GM06990 (cell line): ENCODE measurements at regions not wholly inside any gene's neighbourhood (a gene's known extent, or its start where the extent isn't known, plus 50 kb on each side); places are given as distances from the start of the nearest gene placed in this dataset.

ENCODE experiments used
- DNase-seq: peaks from one replicate; pipeline ENCODE4 v3.0.0-alpha.2; 2011; ENCODE audit not compliant: insufficient read length; ENCODE audit errors: extremely low read depth
- H3K27me3 ChIP-seq: replicated peaks from 2 replicates; pipeline ENCODE4 v1.6.0; 2011; ENCODE audit warnings: low read length; ENCODE audit not compliant: control insufficient read depth, insufficient read depth
- H3K36me3 ChIP-seq: 2 replicates; pipeline ENCODE4 v1.5.1; 2011; ENCODE audit warnings: low read length; ENCODE audit not compliant: control insufficient read depth, insufficient read depth
- H3K4me3 ChIP-seq: replicated peaks from 2 replicates; pipeline ENCODE4 v1.5.1; 2011; ENCODE audit warnings: low read depth, mild to moderate bottlenecking, control low read depth, low read length
- TF ChIP-seq, protein P1 (sequence below): IDR thresholded peaks from 2 replicates; pipeline ENCODE4 v1.5.1; 2011; ENCODE audit warnings: low read length, control low read depth, mild to moderate bottlenecking, inconsistent platforms; ENCODE audit not compliant: insufficient read depth, poor library complexity, severe bottlenecking

DNA sequence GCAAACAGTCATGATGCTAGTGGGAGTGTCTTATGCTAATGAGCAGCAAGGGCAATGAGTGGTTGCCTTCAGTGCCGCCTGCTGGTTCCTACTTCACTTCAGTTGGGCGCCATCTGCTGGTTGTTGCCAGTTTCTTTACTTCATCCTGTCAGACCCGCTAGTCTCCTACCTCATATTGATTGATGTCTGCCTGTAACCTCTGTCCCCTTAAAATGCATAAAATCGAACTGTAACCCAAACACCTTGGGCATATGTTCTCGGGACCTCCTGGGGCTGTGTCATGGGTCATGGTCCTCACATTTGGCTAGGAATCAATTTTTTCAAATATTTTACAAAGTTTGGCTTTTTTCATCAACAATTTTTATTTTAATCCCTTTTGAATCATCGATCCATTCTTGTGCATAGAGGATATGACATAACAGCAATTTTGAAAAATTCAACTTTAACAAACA lies 62.8 kb upstream of the C7orf33 start:
- TF ChIP-seq, protein P1, sequence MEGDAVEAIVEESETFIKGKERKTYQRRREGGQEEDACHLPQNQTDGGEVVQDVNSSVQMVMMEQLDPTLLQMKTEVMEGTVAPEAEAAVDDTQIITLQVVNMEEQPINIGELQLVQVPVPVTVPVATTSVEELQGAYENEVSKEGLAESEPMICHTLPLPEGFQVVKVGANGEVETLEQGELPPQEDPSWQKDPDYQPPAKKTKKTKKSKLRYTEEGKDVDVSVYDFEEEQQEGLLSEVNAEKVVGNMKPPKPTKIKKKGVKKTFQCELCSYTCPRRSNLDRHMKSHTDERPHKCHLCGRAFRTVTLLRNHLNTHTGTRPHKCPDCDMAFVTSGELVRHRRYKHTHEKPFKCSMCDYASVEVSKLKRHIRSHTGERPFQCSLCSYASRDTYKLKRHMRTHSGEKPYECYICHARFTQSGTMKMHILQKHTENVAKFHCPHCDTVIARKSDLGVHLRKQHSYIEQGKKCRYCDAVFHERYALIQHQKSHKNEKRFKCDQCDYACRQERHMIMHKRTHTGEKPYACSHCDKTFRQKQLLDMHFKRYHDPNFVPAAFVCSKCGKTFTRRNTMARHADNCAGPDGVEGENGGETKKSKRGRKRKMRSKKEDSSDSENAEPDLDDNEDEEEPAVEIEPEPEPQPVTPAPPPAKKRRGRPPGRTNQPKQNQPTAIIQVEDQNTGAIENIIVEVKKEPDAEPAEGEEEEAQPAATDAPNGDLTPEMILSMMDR = peak; percentile 90
- DNase-seq = peak; percentile 45

DNA sequence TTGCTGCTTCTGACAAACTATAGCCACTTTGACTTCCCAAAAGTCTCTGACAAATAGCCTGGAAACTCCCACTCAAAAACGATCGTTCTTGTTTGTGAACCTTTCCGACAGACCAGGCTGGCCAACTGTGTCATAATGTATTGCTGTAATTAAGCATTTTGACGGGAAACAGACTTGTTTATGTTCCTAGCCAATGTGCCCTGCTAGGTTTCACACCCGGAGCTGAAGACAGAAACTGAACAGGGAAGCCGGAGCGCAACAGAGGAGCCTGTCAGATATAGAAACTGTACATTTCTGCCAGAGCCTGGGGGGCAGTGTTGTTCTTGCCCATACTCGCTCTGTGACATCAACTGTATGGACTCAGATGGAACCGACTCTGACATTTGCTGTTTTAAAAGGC lies 55.3 kb upstream of the C7orf33 start:
- H3K27me3 ChIP-seq = no peaks in the 10 kb centered on the region
- DNase-seq = peak; percentile 17
- TF ChIP-seq, protein P1 = peak; percentile 45
- 0 out of 2 replicates have a peak overlapping the region, but pooled peaks have one; percentile 1 for H3K4me3 ChIP-seq
- no peaks in the 10 kb centered on the region for H3K36me3 ChIP-seq

More for the DNA sequence above, 62.8 kb upstream of the C7orf33 start:
- H3K4me3 ChIP-seq = no peak overlapping the region
- H3K36me3 ChIP-seq = no peaks in the 10 kb centered on the region
- H3K27me3 ChIP-seq = no peaks in the 10 kb centered on the region

DNA sequence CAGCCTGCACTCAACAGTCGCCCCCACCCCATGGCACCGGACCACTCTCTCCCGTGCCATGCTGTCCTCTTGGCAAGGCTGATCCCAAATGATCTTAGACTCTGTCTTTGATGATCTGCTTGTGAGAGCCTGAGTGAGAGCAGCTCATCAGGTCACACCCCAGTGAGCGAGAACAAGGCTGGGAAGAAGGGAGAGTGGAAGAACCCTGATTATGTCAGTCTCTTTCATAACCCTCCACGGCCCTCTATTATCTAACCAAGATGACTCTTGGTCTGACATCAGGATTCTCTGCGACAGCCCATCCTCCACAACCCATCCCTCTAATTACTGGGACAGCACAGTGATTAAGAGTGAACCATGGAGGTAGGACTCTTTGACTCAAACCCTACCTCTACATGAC lies 53.1 kb upstream of the C7orf33 start:
- Histone ChIP-seq H3K36me3 (no peaks in the 10 kb centered on the region), H3K4me3 (no peak overlapping the region), H3K27me3 (no peaks in the 10 kb centered on the region)
- DNase-seq = peak; percentile 55
- TF ChIP-seq, protein P1 = no peak

DNA sequence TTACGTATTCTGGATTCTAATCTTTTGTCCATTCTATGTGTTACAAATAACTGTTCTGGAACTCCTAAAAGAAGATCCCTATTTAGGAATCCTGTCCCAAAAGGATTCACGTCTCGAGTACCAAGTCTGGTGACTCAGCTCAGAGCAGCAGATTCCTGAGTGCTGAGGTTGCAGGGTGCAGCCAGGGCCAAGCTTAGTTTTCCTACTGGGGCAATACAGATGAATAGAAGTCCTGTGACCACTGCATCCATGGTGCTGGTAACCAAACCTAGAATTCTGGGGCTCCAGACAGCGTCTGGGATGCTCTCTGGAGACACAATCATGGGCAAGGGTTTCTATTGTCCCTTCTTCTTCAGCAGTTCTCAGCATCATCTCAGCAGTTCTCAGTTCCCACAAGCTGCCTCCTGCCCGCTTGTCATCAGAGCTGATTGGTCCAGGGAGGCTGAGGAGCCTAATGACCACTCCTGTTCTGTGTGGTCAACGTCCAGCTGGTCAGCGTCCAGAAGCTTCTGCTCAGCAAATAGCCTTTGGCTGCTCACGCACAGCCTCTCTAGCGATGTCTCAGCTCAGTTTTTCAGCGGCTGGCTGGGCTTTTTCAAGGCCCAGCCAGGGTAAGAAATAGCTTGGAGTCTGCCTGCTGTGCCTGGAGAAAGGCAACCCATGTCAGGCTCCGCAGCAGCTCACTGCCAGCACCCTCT lies 50.4 kb upstream of the C7orf33 start:
- no peak overlapping the region for H3K4me3 ChIP-seq
- TF ChIP-seq, protein P1 = no peak
- no peaks in the 10 kb centered on the region for H3K27me3 ChIP-seq

More for the DNA sequence above, 50.4 kb upstream of the C7orf33 start:
- no peak for DNase-seq
- H3K36me3 ChIP-seq = no peaks in the 10 kb centered on the region
